WTC11 (cell line): ENCODE measurements at regions not wholly inside any gene's neighbourhood (a gene's known extent, or its start where the extent isn't known, plus 50 kb on each side); places are given as distances from the start of the nearest gene placed in this dataset.

ENCODE experiments used
- ATAC-seq: fragments of 200-7000 bp; cut with Tn5 transposase; 2 replicates; pipeline ENCODE4 v1.10.0; 2021; ENCODE audit warnings: mild to moderate bottlenecking, moderate library complexity
- CTCF ChIA-PET: fragments of 300-600 bp; sonication (Branson Sonifier 250); formaldehyde crosslinking; loops from one replicate; lab custom pipeline; 2021; ENCODE audit warnings: antibody characterized with exemption; lab: Charles Lee
- POLR2A ChIA-PET: fragments of 350-600 bp; sonication (Branson Sonifier 250); formaldehyde crosslinking; loops from one replicate; lab custom pipeline; 2021; ENCODE audit warnings: antibody characterized with exemption; lab: Charles Lee
- DNase-seq: peaks from one replicate; pipeline ENCODE4 v3.0.0; 2021; ENCODE audit warnings: low spot score
- H3K27ac Mint-ChIP-seq: 2 replicates; pipeline ENCODE4 v1.8.0; 2021; ENCODE audit warnings: mixed read lengths
- H3K27me3 Mint-ChIP-seq: 2 replicates; pipeline ENCODE4 v1.8.0; 2021; ENCODE audit warnings: low read depth, mild to moderate bottlenecking, moderate library complexity, mixed read lengths
- H3K36me3 Mint-ChIP-seq: 2 replicates; pipeline ENCODE4 v1.8.0; 2021; ENCODE audit warnings: mixed read lengths
- H3K4me1 Mint-ChIP-seq: 2 replicates; pipeline ENCODE4 v1.8.0; 2022; ENCODE audit warnings: mixed read lengths
- H3K4me3 Mint-ChIP-seq: 2 replicates; pipeline ENCODE4 v1.8.0; 2021; ENCODE audit warnings: mild to moderate bottlenecking, moderate library complexity, mixed read lengths
- H3K9me3 Mint-ChIP-seq: 2 replicates; pipeline ENCODE4 v1.8.0; 2021; ENCODE audit warnings: mixed read lengths
- ATF1 ChIP-seq: sonication (generic); formaldehyde crosslinking; IDR thresholded peaks from 2 replicates; pipeline ENCODE4 v1.8.1; 2023; ENCODE audit warnings: mild to moderate bottlenecking, moderate library complexity, missing genetic modification reagents
- CTCF ChIP-seq: fragments of 200-600 bp; IDR thresholded peaks from 2 replicates; pipeline ENCODE4 v1.8.0; 2022; ENCODE audit warnings: antibody characterized with exemption
- E2F4 ChIP-seq: sonication (generic); formaldehyde crosslinking; IDR thresholded peaks from 2 replicates; pipeline ENCODE4 v1.8.1; 2022; ENCODE audit warnings: low read depth, mild to moderate bottlenecking, moderate library complexity, missing genetic modification reagents, borderline replicate concordance
- ESRRA ChIP-seq: sonication (generic); formaldehyde crosslinking; IDR thresholded peaks from 2 replicates; pipeline ENCODE4 v1.8.1; 2022; ENCODE audit warnings: mild to moderate bottlenecking, missing genetic modification reagents, borderline replicate concordance
- ETV6 ChIP-seq: sonication (generic); formaldehyde crosslinking; IDR thresholded peaks from 2 replicates; pipeline ENCODE4 v1.8.1; 2022; ENCODE audit warnings: mild to moderate bottlenecking, missing genetic modification reagents
- FOXJ3 ChIP-seq: sonication (generic); formaldehyde crosslinking; IDR thresholded peaks from 2 replicates; pipeline ENCODE4 v1.9.0; 2021; ENCODE audit warnings: missing genetic modification reagents, mild to moderate bottlenecking, borderline replicate concordance
- GRHL2 ChIP-seq: fragments of 250-450 bp; sonication (Bioruptor Pico); IDR thresholded peaks from 2 replicates; pipeline ENCODE4 v1.8.0; 2022; ENCODE audit warnings: mild to moderate bottlenecking, moderate library complexity; ENCODE audit not compliant: insufficient replicate concordance, severe bottlenecking
- IRF2 ChIP-seq: sonication (generic); formaldehyde crosslinking; IDR thresholded peaks from 2 replicates; pipeline ENCODE4 v1.8.0; 2022; ENCODE audit warnings: low read depth, missing genetic modification reagents, borderline replicate concordance
- JUN ChIP-seq: sonication (generic); formaldehyde crosslinking; IDR thresholded peaks from 2 replicates; pipeline ENCODE4 v1.8.0; 2023; ENCODE audit warnings: mild to moderate bottlenecking, missing genetic modification reagents
- NFATC4 ChIP-seq: fragments of 250-450 bp; sonication (Bioruptor Pico); IDR thresholded peaks from 2 replicates; pipeline ENCODE4 v1.9.0; 2021; ENCODE audit warnings: mild to moderate bottlenecking
- NFE2L1 ChIP-seq: sonication (generic); formaldehyde crosslinking; IDR thresholded peaks from 2 replicates; pipeline ENCODE4 v1.8.1; 2023; ENCODE audit warnings: missing genetic modification reagents
- OVOL2 ChIP-seq: fragments of 250-450 bp; sonication (Bioruptor Pico); IDR thresholded peaks from 2 replicates; pipeline ENCODE4 v1.9.0; 2021; ENCODE audit warnings: mild to moderate bottlenecking, borderline replicate concordance
- SMAD4 ChIP-seq: sonication (generic); formaldehyde crosslinking; IDR thresholded peaks from 2 replicates; pipeline ENCODE4 v1.8.0; 2022; ENCODE audit warnings: mild to moderate bottlenecking, missing genetic modification reagents
- ZNF423 ChIP-seq: fragments of 250-450 bp; sonication (Bioruptor Pico); IDR thresholded peaks from 2 replicates; pipeline ENCODE4 v2.1.2; 2022; ENCODE audit warnings: mild to moderate bottlenecking, moderate library complexity
- TF ChIP-seq, protein P1 (sequence below): sonication (generic); formaldehyde crosslinking; IDR thresholded peaks from 2 replicates; pipeline ENCODE4 v1.8.0; 2022; ENCODE audit warnings: mild to moderate bottlenecking, missing genetic modification reagents
- TF ChIP-seq, protein P2 (sequence below): fragments of 250-450 bp; sonication (Bioruptor Pico); IDR thresholded peaks from 2 replicates; pipeline ENCODE4 v1.9.0; 2021; ENCODE audit warnings: mild to moderate bottlenecking
- TF ChIP-seq, protein P3 (sequence below): fragments of 250-450 bp; sonication (Bioruptor Pico); conservative IDR thresholded peaks from 2 replicates; pipeline ENCODE4 v1.9.0; 2021; ENCODE audit warnings: mild to moderate bottlenecking
- TF ChIP-seq, protein P4 (sequence below): sonication (generic); formaldehyde crosslinking; IDR thresholded peaks from 2 replicates; pipeline ENCODE4 v1.8.1; 2023; ENCODE audit warnings: mild to moderate bottlenecking, missing genetic modification reagents, moderate library complexity

- ChIA-PET POLR2A (no interaction called here), CTCF (no interaction called here)
- DNase-seq: no peak
- peaks cover 7% of the 10 kb centered on the region for H3K27me3 Mint-ChIP-seq
- peaks cover 9% of the 10 kb centered on the region for H3K36me3 Mint-ChIP-seq
- peaks cover 39% of the 10 kb centered on the region for H3K4me1 Mint-ChIP-seq
- ATAC-seq: no peak
- H3K27ac Mint-ChIP-seq: no peak overlapping the region
- no peak overlapping the region for H3K4me3 Mint-ChIP-seq
- TF ChIP-seq FOXJ3 (CRISPR knock-in tag): no peak
- H3K9me3 Mint-ChIP-seq: peaks cover 26% of the 10 kb centered on the region
Measured at GRCh38 chr18:25725501-25725900, 364.9 kb downstream of the SS18 start.

DNA sequence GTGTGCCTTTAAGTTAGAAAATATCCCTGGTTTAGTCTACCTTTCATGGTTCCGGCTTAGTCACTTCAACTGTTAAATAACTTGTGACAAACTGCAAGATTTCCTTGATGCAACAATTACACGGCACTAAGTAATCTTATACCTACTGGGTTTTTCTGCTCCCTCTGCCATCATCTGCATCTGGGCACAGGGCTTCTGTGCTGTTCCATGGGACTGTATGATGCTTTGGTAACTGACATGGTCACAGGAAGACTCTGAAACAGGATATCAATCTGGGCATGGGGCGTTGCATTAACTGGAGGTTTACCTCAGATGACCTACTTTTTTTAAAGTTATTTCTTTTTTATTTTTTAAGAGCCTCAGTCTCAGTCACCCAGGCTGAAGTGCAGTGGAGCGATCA lies 365.4 kb downstream of the SS18 start:
- peaks cover 4% of the 10 kb centered on the region for H3K36me3 Mint-ChIP-seq
- no peak for ATAC-seq
- H3K4me1 Mint-ChIP-seq: peaks cover 38% of the 10 kb centered on the region
- H3K27me3 Mint-ChIP-seq: peaks cover 4% of the 10 kb centered on the region
- H3K4me3 Mint-ChIP-seq: no peak overlapping the region
- H3K9me3 Mint-ChIP-seq: peaks cover 21% of the 10 kb centered on the region
- no peak overlapping the region for H3K27ac Mint-ChIP-seq
- ChIA-PET CTCF (no interaction called here), POLR2A (no interaction called here)
- no peak for DNase-seq
- TF ChIP-seq ATF1 (CRISPR knock-in tag) (no peak), GRHL2 (CRISPR knock-in tag) (no peak)
- TF ChIP-seq, all 79 proteins: peak for 0

DNA sequence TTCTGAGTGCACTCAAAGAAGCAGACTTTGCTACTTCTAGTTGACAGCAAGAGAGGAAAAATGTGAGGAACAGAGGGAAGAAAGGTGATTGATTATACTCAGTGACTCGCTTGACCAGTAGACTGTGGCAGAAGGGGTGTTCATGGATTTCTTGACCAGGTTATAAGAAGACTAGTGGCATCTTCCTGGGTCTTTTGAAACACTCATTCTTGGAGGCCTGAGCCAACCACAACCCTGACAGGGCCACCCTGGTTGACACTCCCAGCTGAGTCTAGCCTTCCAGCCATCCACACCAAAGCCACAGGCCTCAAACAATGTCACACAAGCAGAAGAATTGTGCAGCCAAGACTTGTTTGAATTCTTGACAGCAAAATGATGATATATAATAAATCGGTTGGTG lies 366.3 kb downstream of the SS18 start:
- DNase-seq: no peak
- peaks cover 16% of the 10 kb centered on the region for H3K9me3 Mint-ChIP-seq
- no peaks in the 10 kb centered on the region; the same call in 1 of the 2 replicates for H3K36me3 Mint-ChIP-seq
- no peak overlapping the region for H3K4me3 Mint-ChIP-seq
- TF ChIP-seq ESRRA (CRISPR knock-in tag) (no peak), E2F4 (CRISPR knock-in tag) (no peak), ETV6 (CRISPR knock-in tag) (no peak), JUN (CRISPR knock-in tag) (no peak), OVOL2 (no peak), ZNF423 (no peak), CTCF (no peak), SMAD4 (no peak)
- TF ChIP-seq, protein P1, sequence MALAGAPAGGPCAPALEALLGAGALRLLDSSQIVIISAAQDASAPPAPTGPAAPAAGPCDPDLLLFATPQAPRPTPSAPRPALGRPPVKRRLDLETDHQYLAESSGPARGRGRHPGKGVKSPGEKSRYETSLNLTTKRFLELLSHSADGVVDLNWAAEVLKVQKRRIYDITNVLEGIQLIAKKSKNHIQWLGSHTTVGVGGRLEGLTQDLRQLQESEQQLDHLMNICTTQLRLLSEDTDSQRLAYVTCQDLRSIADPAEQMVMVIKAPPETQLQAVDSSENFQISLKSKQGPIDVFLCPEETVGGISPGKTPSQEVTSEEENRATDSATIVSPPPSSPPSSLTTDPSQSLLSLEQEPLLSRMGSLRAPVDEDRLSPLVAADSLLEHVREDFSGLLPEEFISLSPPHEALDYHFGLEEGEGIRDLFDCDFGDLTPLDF: no peak
- TF ChIP-seq, protein P2, sequence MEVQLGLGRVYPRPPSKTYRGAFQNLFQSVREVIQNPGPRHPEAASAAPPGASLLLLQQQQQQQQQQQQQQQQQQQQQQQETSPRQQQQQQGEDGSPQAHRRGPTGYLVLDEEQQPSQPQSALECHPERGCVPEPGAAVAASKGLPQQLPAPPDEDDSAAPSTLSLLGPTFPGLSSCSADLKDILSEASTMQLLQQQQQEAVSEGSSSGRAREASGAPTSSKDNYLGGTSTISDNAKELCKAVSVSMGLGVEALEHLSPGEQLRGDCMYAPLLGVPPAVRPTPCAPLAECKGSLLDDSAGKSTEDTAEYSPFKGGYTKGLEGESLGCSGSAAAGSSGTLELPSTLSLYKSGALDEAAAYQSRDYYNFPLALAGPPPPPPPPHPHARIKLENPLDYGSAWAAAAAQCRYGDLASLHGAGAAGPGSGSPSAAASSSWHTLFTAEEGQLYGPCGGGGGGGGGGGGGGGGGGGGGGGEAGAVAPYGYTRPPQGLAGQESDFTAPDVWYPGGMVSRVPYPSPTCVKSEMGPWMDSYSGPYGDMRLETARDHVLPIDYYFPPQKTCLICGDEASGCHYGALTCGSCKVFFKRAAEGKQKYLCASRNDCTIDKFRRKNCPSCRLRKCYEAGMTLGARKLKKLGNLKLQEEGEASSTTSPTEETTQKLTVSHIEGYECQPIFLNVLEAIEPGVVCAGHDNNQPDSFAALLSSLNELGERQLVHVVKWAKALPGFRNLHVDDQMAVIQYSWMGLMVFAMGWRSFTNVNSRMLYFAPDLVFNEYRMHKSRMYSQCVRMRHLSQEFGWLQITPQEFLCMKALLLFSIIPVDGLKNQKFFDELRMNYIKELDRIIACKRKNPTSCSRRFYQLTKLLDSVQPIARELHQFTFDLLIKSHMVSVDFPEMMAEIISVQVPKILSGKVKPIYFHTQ (CRISPR knock-in tag): no peak
- ChIA-PET POLR2A (no interaction called here), CTCF (no interaction called here)
- peaks cover 29% of the 10 kb centered on the region for H3K4me1 Mint-ChIP-seq
- peaks cover 4% of the 10 kb centered on the region; the same call in 1 of the 2 replicates for H3K27me3 Mint-ChIP-seq
- no peak overlapping the region for H3K27ac Mint-ChIP-seq
- ATAC-seq: no peak

DNA sequence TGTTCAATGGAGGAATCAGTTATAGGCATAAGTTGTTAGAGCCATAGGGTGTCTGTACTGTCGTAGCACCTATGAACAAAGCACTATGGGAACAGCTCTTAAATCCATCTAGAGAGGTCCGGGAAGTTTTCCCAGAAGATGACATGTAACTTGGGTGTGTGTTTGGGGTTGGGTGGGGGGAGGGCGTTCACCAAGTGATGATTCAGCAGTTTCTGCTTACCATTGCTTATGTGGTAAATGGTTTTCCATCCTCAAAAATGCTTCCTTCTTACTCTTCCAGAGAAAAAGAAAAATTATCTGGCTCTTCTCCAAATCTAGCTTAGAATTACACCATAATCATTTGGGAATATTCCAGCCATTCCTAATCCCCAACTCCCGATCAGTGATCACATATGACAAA lies 361.1 kb upstream of the ZNF521 start:
- POLR2A ChIA-PET: no interaction called here
- ATAC-seq (no peak), DNase-seq (no peak)
- Mint-ChIP-seq H3K27me3 (peaks cover 4% of the 10 kb centered on the region), H3K36me3 (peaks cover 35% of the 10 kb centered on the region), H3K27ac (no peak overlapping the region), H3K4me1 (peaks cover 12% of the 10 kb centered on the region), H3K9me3 (peaks cover 47% of the 10 kb centered on the region), H3K4me3 (no peak overlapping the region)
- CTCF ChIA-PET: no interaction called here
- TF ChIP-seq NFATC4 (CRISPR knock-in tag): no peak
- TF ChIP-seq, protein P3, sequence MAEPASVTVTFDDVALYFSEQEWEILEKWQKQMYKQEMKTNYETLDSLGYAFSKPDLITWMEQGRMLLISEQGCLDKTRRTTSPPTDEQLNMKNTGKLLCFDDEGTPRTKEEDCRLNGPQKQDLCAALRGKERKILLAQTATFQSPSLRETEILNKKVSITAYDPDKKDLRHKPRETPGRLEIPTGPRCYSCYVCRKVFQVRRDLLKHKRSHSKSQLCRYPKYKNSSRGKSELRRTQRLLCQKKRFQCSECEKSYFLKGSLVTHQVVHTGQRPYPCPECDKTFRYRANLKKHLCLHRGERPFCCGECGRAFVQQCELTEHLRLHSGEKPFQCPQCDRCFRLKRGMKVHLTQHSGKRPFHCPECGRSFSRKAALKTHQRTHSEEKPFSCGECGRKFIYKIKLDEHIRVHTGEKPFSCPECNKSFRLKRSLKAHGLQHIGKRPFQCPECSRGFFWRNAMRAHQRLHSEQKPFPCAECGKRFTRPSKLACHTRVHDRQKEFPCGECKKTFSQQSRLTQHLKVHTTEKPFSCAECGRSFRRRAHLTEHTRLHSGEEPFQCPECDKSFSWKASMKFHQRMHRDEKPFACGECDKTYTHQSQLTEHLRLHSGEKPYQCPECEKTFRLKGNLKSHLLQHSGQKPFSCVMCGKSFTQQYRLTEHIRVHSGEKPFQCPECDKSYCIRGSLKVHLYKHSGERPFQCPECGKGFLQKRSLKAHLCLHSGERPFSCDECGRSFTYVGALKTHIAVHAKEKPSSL (CRISPR knock-in tag): no peak
- TF ChIP-seq, protein P4, sequence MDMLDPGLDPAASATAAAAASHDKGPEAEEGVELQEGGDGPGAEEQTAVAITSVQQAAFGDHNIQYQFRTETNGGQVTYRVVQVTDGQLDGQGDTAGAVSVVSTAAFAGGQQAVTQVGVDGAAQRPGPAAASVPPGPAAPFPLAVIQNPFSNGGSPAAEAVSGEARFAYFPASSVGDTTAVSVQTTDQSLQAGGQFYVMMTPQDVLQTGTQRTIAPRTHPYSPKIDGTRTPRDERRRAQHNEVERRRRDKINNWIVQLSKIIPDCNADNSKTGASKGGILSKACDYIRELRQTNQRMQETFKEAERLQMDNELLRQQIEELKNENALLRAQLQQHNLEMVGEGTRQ (CRISPR knock-in tag): no peak
- TF ChIP-seq NFE2L1 (CRISPR knock-in tag): no peak
- TF ChIP-seq IRF2 (CRISPR knock-in tag): no peak
